GM21619 (cell line): ENCODE measurements at regions not wholly inside any gene's neighbourhood (a gene's known extent, or its start where the extent isn't known, plus 50 kb on each side); places are given as distances from the start of the nearest gene placed in this dataset.

Source experiments
- ATAC-seq: cut with Tn5 transposase; IDR thresholded peaks from one replicate; pipeline ENCODE4 v1.9.1; 2021; ENCODE audit not compliant: unreplicated experiment

- no peak for ATAC-seq
Measured at GRCh38 chr18:59760212-59760611, 63.0 kb upstream of the CCBE1 start.

- no peak for ATAC-seq
Measured at GRCh38 chr18:59758837-59759236, 61.6 kb upstream of the CCBE1 start.

DNA sequence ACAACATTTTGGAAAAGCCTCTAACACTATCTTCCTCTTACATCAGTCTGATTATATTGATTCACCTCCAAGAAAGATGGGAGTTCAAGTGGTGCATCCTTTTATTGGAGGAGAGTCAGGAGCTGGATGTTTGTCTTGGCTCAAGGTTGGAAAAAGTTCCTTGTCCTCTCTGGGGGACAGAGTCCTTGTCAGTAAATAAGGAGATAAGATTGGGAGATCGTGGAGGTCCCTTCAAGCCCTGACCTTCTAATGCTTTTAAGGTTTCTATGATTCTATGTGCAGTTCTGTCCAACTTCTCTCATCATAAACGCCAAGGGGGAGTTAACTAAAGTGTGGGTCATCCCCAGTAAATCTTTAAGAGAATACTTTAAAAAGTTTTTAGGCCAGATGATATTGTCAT lies 60.9 kb upstream of the CCBE1 start:
- ATAC-seq: no peak

- ATAC-seq: no peak
Measured at GRCh38 chr18:59752666-59753065, 55.4 kb upstream of the CCBE1 start.

DNA sequence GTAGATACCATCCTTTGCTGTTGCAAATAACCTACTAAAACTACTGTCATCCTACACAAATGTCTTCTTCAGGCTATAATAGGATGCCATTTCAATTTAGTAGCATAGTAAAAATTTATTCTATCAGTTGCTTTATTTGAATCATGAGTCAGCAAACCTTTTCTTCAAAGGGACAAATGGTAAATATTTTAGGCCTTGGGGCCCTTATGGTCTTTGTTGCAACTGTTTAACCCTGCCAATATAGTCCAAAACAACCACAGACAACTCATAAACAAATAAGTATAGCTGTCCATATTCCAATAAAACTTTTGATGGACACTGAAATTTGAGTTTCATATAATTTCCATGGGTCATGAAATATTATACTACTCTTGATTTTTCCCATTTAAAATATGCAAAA lies 54.0 kb upstream of the CCBE1 start:
- ATAC-seq: no peak

DNA sequence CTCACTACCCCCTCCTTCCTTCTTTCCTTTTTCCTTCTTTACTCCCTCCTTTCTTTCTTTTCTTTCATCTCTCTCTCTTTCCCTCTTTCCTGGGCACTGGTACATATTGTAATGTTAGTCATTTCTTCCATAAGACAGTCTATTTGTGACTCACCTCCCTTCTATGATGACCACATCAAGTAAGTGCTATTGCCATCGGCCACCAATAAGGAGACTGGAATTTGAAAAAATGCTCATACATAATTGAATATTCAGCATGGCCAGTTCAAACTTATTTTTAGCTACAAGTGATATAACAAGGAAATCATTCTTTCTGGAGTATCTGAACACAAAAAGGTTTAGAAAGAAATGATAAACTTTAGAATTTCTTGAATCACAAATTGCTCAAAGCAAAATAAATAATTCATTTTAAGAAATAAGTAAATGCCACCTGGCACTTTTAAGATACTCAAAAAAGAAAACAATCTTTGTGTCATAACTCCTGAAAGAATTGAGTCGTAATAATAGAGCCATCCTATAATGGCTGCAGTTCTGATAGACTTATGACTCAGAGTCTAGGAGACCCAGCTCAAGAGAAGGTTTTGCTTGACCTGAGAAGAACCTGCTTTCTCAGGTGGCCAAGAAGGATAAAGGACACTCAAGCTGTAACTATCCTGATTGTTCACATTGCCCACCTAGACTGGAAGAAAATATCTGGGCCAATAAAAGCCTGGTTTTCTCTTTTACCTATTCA lies 51.6 kb upstream of the CCBE1 start:
- no peak for ATAC-seq
